OCI-M1 (cell line): ENCODE measurements at regions not wholly inside any gene's neighbourhood (a gene's known extent, or its start where the extent isn't known, plus 50 kb on each side); places are given as distances from the start of the nearest gene placed in this dataset.
"Not testable (repeated sequence)": the region's sequence is repeated elsewhere in the genome, so short reads cannot be mapped to it uniquely, and the experiment has no call there.

Experiments used
- DNase-seq: peaks from one replicate; lab custom pipeline; 2025; lab: John Stamatoyannopoulos, UW

DNA sequence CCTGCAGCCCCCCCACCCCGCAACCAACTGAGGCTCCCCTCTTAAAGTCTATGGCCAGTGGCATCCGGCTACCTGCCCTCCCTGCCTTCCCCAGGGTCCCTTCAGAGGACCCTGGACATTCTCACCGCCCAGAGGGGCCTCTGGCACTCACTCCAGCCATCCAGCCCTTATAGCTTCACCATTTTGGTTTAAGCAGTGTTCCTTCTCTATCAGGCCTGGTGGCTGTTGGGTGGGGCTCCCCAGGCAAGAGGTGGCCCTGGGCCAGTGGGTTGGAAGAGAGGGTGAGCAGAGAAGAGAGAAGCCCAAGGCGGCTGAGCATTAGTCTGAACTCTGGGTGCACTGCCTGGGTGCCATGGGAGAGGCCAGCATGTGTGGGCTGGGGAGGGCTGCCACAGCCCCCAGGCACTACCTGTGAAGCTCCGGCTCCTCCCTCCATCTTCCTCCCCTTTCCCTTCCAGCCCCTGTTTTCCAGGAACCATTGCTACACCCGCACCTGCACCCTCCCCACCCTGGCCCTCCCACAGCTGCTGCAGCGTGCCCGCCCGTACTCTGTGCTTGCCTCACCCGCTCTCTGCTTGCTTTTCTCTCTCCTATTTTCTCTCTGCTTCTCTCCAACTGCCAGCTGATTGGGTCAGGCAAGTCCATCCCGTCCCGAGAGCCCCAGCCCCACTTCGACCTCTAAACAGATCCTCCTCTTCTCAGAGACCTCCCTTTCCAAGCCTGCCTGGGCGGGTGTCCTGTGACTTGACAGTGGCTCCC is 168.2 kb downstream of the TBC1D2B start:
- DNase-seq = no peak

DNA sequence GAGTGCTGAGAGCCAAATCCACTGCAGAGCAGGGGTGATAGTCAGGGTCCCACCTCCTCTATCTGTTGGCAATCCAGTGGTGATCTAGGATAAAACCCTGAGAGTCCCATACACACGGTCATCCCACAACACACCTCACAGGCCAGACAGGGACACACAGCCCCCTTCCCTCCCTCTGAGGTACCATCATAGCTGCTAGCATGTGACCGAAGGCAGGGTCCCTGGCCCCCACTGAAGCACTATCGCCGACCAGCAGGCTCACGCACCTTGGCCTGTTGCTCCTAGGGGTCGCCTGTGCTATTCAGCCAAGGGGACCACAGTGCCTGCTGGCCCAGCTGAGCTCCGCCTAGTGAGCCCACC is 168.8 kb downstream of the TBC1D2B start:
- not testable (repeated sequence) for DNase-seq

DNA sequence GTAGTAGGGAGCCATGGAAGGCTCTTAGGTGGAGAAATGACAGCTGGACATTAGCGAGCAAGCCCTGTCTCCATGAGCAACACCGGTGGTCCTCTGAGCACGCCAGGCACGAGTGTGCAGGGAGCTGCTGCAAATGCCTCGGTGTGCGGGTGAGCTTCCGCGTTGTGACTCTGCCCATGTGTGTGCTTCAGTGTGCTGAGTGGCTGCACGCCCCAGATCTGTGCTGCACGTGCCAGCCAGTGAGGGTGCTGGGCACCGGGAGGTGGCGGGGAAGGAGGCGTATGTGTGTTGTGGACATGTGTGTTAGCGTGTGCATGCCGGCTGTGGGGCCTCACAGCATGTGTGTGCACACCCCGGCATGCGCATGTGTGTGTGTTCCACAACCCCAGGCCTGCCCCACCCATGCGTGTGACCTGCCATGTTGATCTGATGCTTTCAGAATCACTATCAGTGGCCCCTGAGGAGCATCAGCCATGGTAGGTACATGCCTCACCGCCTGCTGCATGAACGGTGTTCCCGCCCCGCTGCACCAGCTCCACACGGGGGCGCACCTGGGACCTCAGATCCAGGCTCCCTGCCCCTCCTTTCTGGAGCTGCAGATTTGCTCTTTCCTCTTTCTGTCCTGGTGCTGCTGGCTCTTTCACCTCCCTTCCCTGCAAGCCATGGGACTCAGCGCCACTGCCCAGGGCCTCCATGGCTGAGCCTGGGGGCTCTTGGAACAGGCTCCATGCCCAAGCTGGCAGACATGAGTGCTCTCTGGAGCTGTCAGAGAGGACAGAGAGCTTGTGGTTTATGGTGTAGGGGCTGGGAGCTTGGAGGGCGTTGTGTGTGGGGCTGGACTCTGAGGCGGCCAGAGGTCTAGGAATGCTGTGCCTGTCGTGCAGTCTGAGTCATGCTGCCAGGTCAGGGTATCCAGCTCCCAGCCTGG is 169.4 kb downstream of the TBC1D2B start:
- DNase-seq = peak; percentile 78

DNA sequence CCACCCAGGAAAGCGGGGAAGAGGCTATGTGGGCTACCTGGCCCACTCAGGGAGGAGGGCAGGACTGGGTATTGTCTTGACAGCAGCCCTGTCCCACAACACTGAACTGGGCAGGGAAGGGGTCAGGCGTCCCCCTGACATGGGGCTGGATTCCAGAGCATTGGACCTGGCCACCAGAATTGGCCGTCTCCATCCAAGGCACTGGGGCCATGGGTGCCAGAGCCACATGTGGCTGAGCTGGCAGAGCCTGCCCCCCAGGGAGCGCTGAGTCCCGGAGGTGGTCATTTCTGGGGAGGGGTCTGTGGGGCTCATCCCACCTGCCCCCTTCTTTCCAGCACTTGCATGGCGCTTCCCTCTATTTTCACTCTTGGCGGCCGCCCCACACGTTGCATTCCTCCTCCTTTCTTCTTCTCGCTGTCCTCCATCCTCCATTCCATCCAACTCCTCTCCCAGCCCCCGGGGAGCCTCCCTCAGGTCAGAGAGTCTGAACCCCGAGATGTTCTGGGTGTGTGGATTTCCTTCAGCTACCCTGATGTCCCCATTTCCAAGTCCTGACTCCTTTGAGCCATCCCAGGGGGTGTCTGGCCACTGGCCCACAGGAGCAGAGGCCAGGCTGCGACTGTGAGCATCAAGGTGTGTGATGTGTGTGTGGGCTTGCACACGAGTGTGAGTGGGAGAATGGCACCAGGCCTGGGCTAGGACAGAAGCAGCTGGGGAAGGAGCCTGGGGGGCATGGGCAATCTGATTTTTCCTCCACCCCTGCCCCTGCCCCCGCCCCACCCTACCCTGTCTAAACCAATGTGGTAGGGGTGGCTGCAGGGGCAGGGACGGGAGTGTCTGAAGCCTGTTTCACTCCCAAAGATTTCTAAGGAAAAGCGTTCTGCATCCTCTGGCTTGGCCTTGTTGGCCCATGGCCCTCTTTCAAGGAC is 171.2 kb downstream of the TBC1D2B start:
- not testable (repeated sequence) for DNase-seq

DNA sequence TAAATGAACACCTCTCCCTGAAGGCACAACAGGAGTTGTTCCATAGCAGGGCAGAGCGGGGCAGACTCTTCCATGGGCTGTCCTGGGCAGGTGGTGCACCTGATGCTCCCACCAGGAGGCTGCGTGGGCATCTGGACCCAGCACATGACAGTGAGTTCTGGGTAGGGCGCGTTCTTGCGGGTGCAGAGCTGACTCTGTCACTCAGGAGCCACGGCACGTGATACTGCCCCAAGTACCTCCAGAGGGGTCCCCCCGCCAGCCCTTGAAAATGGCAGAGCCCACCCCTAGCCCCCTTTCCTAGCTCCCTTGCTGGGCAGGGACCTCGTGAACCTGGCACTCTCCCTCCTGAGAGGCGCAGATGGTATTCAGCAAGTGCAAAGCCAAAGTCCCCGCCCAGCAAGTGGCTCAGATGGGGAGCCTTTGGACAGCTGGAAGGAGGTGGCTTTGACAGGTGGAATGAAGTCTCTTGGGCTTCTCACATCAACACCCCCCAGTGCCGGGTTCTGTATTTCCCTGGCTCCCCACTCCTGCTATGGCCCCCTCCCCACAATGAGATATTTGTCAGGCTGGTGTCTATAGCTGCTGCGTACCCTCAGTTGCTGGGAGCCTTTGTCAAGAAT is 172.1 kb downstream of the TBC1D2B start:
- DNase-seq = no peak

DNA sequence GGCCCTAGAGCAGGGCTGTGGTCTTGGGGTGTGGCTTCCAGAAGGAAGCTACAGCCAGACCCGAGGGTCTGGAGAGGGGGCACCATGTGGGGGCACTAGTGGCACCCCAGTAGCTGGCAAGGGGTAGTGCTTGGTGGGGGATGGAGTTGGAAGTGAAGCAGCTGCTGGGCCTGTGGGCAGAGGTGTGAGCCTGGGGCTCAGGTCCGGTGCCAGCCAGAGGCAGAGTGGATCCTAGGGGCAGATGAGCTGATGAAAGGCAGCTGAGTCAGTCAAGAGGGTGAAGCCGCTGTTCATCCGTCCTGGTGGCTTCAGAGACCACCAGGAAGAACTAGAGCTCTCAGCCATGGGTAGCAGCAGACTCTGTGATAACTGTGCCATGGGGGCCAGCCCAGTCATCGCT is 172.6 kb downstream of the TBC1D2B start:
- DNase-seq = no peak

DNA sequence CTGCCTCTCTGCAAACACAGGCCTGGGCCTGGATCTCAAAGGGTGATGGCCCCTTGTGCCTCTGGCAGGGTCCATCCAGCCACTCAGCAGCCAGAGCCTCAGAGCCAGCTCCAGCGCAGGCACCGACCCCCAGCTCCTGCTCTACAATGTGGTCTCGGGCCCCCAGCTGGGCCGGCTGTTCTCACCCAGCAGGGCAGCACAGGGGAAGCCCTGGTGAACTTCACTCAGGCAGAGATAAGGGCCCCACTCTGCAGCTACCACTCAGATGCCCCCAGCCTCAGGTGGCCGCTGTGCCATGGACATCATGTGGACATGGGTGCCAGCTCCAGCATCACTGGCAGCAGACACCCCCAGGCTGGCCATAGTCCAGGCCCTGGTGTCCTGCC is 173.1 kb downstream of the TBC1D2B start:
- DNase-seq = no peak

DNA sequence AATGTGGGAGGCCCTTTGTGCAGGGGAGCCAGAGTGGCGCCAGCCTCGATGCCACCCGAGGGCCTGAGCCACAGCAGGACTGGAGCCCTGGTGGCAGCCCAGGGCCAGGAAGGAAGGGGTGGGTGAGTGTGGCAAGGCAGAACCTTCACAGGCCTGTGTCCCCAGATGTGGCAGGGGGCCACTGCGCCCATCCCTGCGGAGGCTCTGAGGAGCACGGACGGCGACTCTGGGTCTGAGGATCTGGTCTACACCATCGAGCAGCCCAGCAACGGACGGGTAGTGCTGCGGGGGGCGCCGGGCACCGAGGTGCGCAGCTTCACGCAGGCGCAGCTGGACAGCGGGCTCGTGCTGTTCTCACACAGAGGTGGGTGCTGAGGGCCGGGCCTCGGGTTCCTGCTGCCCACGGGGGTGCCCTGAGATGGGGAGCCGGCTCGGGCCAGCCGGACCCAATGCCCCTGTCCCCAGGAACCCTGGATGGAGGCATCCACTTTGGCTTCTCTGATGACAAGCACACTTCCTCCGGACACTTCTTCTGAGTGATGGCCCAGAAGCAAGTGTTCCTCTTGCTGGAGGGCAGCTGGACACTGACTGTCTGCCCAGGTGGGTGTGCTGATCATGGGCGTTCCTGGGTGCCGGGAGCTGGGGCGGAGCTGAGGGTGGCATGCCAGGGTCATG is 173.6 kb downstream of the TBC1D2B start:
- DNase-seq = not testable (repeated sequence)

DNA sequence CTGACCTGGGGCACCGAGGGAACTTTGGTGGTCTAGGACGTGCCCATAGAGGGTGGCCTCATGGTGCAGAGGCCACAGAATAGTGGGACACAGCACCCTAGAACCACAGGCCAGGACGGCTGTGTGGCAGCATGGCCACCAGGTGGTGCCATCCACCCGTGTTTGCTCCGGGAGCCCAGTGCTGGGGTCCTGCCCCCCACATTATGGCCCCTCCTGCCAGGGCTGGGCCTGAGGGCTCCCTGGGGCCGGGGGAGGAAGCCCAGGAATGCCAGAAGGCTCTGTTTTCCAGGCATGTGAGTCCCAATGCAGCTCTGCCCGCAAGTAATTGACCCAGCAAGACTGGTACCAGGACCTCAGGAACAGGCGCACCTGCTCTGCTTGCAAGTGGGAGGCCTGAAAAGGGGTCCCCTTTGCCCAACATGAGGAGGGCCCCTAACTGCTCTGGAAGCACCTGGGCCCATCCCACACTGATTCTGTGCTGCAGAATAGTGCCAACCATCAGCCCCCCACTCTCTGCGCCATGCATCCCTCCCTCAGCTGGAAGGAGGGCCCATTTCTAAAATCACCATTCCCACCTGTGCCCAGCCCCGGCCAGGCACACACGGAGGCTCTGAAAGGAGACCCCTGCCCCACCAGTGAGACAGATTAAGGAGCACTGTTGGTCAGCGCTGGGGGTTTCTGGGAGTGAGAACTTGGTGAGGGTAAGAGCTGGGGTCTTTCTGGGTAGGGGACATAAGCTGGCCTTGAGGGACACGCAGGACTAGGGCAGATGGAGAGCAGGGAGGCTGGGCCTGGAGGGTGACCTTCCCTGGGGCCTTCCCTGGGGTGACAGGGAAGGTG is 174.4 kb downstream of the TBC1D2B start:
- DNase-seq = peak; percentile 10

DNA sequence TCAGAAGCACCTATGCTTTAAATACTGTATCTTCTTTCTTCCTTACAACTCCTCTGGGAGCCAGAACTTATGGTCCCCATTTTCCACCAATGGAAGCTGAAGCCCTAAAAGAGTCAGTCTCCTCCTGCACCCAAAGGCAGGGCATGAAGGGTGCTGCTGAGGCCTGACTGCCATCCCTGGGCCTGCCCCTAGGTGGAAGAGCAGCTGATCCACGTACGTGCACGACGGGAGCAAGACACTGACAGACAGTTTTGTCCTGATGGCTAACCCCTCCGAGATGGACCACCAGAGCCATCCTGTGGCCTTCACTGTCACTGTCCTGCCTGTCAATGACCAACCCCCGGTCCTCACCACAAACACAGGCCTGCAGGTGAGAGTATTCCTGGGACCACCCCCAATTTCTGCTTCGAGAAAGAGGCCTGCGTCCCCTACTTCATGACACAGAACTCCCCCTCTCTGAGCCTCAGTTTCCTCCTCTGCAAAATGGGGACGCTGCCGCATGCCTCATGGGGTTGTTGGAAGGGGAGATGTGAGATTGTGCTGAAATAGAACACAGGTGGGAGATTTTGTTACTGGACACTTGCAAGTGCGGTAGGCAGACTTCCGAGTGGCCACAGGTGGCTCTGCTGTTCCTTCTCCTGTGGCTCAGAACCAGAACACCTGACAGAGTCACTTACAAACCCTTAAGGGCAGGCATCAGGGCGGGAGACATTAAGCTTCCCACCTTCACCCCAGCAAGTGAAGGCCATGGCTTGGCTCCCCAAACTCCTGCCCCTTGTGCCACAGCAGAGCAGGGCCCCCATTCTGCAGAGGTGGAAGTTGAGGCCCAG is 175.4 kb downstream of the TBC1D2B start:
- peak; percentile 3 for DNase-seq

DNA sequence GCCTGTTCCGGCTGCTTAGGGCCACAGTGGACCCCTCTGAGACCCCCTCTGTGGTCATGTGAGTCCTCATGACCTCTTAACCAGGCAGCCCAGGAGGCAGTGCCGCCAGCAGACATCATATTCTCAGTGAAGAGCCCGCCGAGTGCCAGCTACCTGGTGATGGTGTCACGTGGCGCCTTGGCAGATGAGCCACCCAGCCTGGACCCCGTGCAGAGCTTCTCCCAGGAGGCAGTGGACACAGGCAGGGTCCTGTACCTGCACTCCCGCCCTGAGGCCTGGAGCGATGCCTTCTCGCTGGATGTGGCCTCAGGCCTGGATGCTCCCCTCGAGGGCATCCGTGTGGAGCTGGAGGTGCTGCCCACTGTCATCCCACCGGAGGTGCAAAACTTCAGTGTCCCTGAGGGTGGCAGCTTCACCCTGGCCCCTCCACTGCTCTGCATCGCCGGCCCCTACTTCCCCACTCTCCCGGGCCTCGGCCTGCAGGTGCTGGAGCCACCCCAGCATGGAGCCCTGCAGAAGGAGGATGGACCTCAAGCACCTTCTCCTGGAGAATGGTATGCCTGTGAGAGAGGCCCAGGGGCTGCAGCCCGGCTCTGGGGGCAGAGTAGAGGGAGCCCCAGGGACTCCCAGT is 176.1 kb downstream of the TBC1D2B start:
- DNase-seq = no peak

DNA sequence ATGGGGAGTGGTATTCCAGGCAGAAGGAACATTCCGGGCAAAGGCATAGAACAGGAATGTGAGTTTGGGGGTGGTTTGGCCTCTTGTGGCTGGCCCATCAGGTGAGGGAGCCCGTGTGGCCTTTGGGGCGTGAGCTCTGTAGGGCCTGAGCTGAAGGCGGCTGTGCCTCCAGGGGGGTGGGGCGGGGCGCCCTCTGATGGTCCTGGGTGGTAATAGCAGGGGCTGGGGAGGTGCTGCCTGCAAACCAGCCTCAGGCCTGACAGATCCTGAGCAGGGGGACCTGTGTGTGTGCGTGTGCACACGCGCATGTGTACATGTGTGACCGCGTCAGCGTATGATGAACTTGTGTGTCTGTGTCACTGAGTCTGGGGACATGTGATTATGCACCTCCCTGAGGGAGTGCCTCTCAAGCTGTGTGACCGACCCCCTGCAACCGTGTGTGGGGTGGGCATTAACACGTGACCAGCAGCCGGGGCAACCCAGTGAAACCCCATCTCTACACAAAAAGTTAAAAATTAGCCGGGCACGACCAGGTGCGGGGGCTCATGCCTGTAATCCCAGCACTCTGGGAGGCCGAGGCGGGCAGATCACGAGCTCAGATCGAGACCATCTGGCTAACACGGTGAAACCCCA is 177.1 kb downstream of the TBC1D2B start:
- DNase-seq = peak; percentile 63

DNA sequence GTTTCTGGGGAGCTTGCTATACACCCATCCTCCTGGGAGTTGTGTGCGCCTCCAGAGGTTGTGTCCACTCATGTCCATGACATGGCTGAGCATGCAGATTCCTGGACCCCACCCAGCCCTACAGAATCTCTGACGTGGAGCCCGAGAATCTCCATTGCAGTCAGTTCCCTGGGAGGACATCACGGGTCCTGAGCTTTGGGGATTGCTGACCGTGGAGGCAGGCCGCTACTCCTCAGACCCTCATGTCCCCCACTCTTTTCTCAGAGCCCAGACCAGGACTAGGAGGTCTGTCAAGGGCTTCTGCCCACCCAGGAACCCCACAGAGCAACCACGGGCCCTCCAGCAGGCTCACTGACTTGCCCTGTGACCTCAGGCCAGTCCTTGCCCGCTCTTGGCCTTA is 177.7 kb downstream of the TBC1D2B start:
- DNase-seq = not testable (repeated sequence)

DNA sequence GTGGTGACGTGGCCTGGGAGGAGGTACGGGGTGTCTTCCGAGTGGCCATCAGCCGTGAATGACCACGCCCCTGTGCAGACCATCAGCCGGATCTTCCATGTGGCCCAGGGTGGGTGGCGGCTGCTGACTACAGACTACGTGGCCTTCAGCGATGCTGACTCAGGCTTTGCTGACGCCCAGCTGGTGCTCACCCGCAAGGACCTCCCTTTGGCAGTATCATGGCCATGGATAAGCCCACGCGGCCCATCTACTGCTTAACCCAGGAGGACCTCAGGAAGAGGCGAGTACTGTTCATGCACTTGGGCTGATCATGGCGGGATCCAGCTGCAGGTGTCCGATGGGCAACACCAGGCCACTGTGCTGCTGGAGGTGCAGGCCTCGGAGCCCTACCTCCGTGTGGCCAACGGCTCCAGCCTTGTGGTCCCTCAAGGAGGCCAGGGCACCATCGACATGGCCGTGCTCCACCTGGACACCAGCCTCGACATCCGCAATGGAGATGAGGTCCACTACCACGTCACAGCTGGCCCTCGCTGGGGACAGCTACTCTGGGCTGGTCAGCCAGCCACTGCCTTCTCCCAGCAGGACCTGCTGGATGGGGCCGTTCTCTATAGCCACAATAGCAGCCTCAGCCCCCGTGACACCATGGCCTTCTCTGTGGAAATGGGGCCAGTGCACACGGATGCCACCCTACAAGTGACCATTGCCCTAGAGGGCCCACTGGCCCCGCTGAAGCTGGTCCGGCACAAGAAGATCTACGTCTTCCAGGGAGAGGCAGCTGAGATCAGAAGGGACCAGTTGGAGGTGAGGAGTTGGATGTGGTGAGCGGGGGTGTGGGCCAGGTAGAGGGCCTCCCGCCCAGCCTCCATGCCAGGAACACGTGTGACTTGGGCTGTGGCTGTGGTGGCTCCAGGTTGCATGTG is 178.4 kb downstream of the TBC1D2B start:
- no peak for DNase-seq

DNA sequence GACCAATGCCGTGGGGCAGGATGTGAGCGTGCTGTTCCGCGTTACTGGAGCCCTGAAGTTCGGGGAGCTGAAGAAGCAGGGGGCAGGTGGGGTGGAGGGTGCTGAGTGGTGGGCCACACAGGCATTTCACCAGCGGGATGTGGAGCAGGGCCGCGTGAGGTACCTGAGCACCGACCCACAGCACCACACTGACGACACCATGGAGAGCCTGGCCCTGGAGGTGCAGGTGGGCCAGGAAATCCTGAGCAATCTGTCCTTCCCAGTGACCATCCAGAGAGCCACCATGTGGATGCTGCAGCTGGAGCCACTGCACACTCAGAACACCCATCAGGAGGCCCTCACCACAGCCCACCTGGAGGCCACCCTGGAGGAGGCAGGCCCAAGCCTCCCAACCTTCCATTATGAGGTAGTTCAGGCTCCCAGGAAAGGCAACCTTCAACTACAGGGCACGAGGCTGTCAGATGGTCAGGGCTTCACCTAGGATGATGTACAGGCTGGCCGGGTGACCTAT is 179.6 kb downstream of the TBC1D2B start:
- DNase-seq = no peak

DNA sequence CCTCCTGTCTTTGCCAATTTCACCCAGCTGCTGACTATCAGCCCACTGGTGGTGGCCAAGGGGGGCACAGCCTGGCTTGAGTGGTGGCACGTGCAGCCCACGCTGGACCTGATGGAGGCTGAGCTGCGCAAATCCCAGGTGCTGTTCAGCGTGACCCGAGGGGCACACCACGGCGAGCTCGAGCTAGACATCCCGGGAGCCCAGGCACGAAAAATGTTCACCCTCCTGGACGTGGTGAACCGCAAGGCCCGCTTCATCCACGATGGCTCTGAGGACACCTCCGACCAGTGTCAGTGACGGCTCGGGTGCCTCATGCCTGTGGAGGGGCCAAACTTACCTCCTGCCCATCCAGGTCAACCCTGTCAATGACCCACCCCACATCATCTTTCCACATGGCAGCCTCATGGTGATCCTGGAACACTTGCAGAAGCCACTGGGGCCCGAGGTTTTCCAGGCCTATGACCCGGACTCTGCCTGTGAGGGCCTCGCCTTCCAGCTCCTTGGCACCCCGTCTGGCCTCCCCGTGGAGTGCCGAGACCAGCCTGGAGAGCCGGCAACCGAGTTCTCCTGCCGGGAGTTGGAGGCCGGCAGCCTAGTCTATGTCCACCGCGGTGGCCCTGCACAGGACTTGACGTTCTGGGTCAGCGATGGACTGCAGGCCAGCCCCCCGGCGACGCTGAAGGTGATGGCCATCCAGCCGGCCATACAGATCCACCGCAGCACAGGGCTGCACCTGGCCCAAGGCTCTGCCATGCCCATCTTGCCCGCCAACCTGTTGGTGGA is 180.2 kb downstream of the TBC1D2B start:
- not testable (repeated sequence) for DNase-seq
